NCI-H1417 (cell line): ENCODE measurements at regions not wholly inside any gene's neighbourhood (a gene's known extent, or its start where the extent isn't known, plus 50 kb on each side); places are given as distances from the start of the nearest gene placed in this dataset.
A peak's percentile ranks its signal among the peaks of the same experiment; 100 is the strongest.

Source experiments
- DNase-seq, 3 experiments: peaks; one replicate each; lab custom pipeline; 2025; lab: John Stamatoyannopoulos, UW

GRCh38 chr20:17858450-17859001 is 110.1 kb downstream of the SNX5 start:
- no peak for DNase-seq

- DNase-seq: no peak
Measured at GRCh38 chr20:17857639-17858449, 110.8 kb downstream of the SNX5 start.

- no peak for DNase-seq
Measured at GRCh38 chr20:17856837-17857605, 111.6 kb downstream of the SNX5 start.

- DNase-seq: no peak
Measured at GRCh38 chr20:17856024-17856564, 112.5 kb downstream of the SNX5 start.

- DNase-seq: peak in 1 of 3 experiments; percentile 12
Measured at GRCh38 chr20:17854307-17854903, 114.2 kb downstream of the SNX5 start.

- no peak for DNase-seq
Measured at GRCh38 chr20:17852323-17852722, 116.3 kb downstream of the SNX5 start.

- DNase-seq: no peak
Measured at GRCh38 chr20:17850684-17851026, 117.9 kb downstream of the SNX5 start.

GRCh38 chr20:17849901-17850683 is 118.5 kb downstream of the SNX5 start:
- DNase-seq: no peak

GRCh38 chr20:17849138-17849900 is 119.3 kb downstream of the SNX5 start:
- no peak for DNase-seq

- DNase-seq: peak in 1 of 3 experiments; percentile 15
Measured at GRCh38 chr20:17848249-17849048, 120.1 kb downstream of the SNX5 start.

GRCh38 chr20:17845701-17846475 is 122.7 kb downstream of the SNX5 start:
- DNase-seq: no peak

- no peak for DNase-seq
Measured at GRCh38 chr20:17844549-17845298, 123.9 kb downstream of the SNX5 start.

GRCh38 chr20:17844133-17844429 is 124.5 kb downstream of the SNX5 start:
- DNase-seq: no peak

- DNase-seq: no peak
Measured at GRCh38 chr20:17843246-17844132, 125.1 kb downstream of the SNX5 start.

- DNase-seq: no peak
Measured at GRCh38 chr20:17841751-17842215, 126.8 kb downstream of the SNX5 start.

- DNase-seq: no peak
Measured at GRCh38 chr20:17840423-17840822, 128.2 kb downstream of the SNX5 start.

GRCh38 chr20:17838921-17839320 is 129.7 kb downstream of the SNX5 start:
- DNase-seq: no peak
